Mesendoderm (in vitro differentiated cells): ENCODE measurements at regions not wholly inside any gene's neighbourhood (a gene's known extent, or its start where the extent isn't known, plus 50 kb on each side); places are given as distances from the start of the nearest gene placed in this dataset.

Experiments used
- DNase-seq: peaks from one replicate; pipeline ENCODE4 v3.0.0; 2013
- H2AK5ac ChIP-seq: 2 replicates; pipeline ENCODE4 v1.6.1; 2013; ENCODE audit warnings: low read length, inconsistent platforms
- H2BK120ac ChIP-seq: 2 replicates; pipeline ENCODE4 v1.6.1; 2013; ENCODE audit warnings: low read depth, mild to moderate bottlenecking, low read length, moderate library complexity, mixed read lengths
- H2BK15ac ChIP-seq: replicated peaks from 2 replicates; pipeline ENCODE4 v1.6.1; 2013; ENCODE audit warnings: low read depth, mild to moderate bottlenecking, moderate library complexity
- H2BK5ac ChIP-seq: 2 replicates; pipeline ENCODE4 v1.6.1; 2013; ENCODE audit warnings: low read length, inconsistent platforms
- H3K18ac ChIP-seq: 2 replicates; pipeline ENCODE4 v1.6.1; 2013; ENCODE audit warnings: mild to moderate bottlenecking, low read length, mixed read lengths
- H3K23ac ChIP-seq: one replicate; pipeline ENCODE4 v1.6.1; 2013; ENCODE audit warnings: low read length
- H3K27ac ChIP-seq: 2 replicates; pipeline ENCODE4 v1.5.1; 2013; ENCODE audit warnings: low read depth, mild to moderate bottlenecking, inconsistent platforms, low read length, moderate library complexity
- H3K27me3 ChIP-seq: 2 replicates; pipeline ENCODE4 v1.6.1; 2013; ENCODE audit warnings: low read length, control low read depth, mild to moderate bottlenecking, inconsistent platforms; ENCODE audit not compliant: insufficient read depth, poor library complexity
- H3K36me3 ChIP-seq: 2 replicates; pipeline ENCODE4 v1.6.1; 2013; ENCODE audit warnings: low read length, inconsistent platforms; ENCODE audit not compliant: control insufficient read depth, insufficient read depth
- H3K4ac ChIP-seq: one replicate; pipeline ENCODE4 v1.6.1; 2013; ENCODE audit warnings: low read depth, mild to moderate bottlenecking, low read length, moderate library complexity
- H3K4me1 ChIP-seq: 2 replicates; pipeline ENCODE4 v1.6.1; 2013; ENCODE audit warnings: low read depth, low read length, inconsistent platforms; ENCODE audit not compliant: control insufficient read depth
- H3K4me2 ChIP-seq: 2 replicates; pipeline ENCODE4 v1.6.1; 2013; ENCODE audit warnings: low read length
- H3K4me3 ChIP-seq: 2 replicates; pipeline ENCODE4 v1.5.1; 2013; ENCODE audit warnings: mild to moderate bottlenecking, low read length
- H3K56ac ChIP-seq: one replicate; pipeline ENCODE4 v1.6.1; 2013; ENCODE audit warnings: low read length
- H3K79me1 ChIP-seq: 2 replicates; pipeline ENCODE4 v1.6.1; 2013; ENCODE audit warnings: low read length, inconsistent platforms
- H3K79me2 ChIP-seq: 2 replicates; pipeline ENCODE4 v1.6.1; 2013; ENCODE audit warnings: mild to moderate bottlenecking, low read length; ENCODE audit not compliant: control insufficient read depth, insufficient read depth
- H3K9ac ChIP-seq: 2 replicates; pipeline ENCODE4 v1.6.1; 2013; ENCODE audit warnings: low read length, inconsistent platforms
- H4K5ac ChIP-seq: one replicate; pipeline ENCODE4 v1.6.1; 2013; ENCODE audit warnings: low read length
- H4K8ac ChIP-seq: one replicate; pipeline ENCODE4 v1.6.1; 2013; ENCODE audit warnings: low read depth, mild to moderate bottlenecking, control low read depth, low read length, moderate library complexity
- WGBS: extraction: QIAGEN DNeasy Blood & Tissue Kit; methylation state at CpG from one replicate; pipeline ENCODE4 v1.1.7; 2013; ENCODE audit warnings: low lambda C conversion rate, missing lambda C conversion rate; ENCODE audit not compliant: insufficient coverage; ENCODE audit errors: extremely low coverage; 5-methylcytosine and 5-hydroxymethylcytosine counted together

DNA sequence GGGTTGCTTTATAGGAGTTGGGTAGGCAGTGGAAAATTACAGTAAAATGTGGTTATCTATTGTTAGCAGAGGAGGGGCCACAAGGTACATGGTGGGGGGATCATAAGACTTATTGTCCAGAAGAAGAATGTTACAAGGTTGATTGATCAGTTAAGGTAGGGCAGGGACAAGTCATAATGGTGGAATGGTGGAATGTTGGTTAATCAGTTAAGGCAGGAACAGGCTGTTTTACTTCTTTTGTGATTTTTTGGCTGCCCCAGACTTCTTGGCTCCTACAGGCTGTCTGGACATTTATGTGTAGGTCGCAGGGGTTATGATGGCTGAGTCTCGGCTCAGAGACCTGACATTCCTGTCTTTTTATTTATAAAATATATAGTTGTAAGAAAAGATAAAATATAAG lies 2277.1 kb downstream of the TP53TG3F start:
- no peak overlapping the region for H4K5ac ChIP-seq
- no peaks in the 10 kb centered on the region for H3K4me1 ChIP-seq
- H3K9ac ChIP-seq, result no peak overlapping the region
- H3K79me2 ChIP-seq, result no peaks in the 10 kb centered on the region
- H3K4me2 ChIP-seq, result no peak overlapping the region
- no peak overlapping the region for H3K18ac ChIP-seq
- no CpG with 5 or more reads among the region's 2 CpGs for WGBS
- no peak for DNase-seq
- H4K8ac ChIP-seq, result no peak overlapping the region
- H2BK120ac ChIP-seq, result no peak overlapping the region
- no peak overlapping the region for H3K56ac ChIP-seq
- no peak overlapping the region for H2AK5ac ChIP-seq
- no peak overlapping the region for H3K4ac ChIP-seq
- no peaks in the 10 kb centered on the region for H3K79me1 ChIP-seq
- no peak overlapping the region for H2BK15ac ChIP-seq
- no peaks in the 10 kb centered on the region for H3K27me3 ChIP-seq
- no peak overlapping the region for H3K4me3 ChIP-seq
- H2BK5ac ChIP-seq, result no peak overlapping the region
- no peak overlapping the region for H3K27ac ChIP-seq
- H3K36me3 ChIP-seq, result no peaks in the 10 kb centered on the region
- H3K23ac ChIP-seq, result no peak overlapping the region

DNA sequence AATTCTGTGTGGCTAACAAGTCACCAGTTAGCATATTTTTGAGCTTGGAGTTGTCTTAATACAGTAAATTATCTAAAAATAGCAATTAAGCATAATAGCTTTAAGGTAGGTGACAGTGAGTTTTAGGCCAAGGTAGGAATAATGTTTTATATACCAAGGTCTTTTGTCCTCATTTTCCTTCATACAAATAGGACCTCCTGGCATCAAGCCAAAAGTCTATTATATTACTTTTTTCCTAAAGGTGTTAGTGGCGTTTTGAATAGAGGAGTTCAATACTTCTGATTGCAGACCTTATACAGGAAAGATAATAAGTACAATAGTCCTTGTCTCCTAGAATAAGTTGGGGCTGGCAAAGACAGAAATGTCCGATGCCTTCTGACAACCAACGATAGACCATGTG lies 2277.7 kb downstream of the TP53TG3F start:
- no peaks in the 10 kb centered on the region for H3K36me3 ChIP-seq
- H3K4ac ChIP-seq, result no peak overlapping the region
- no peak overlapping the region for H2BK120ac ChIP-seq
- no peak overlapping the region for H3K4me3 ChIP-seq
- no CpG with 5 or more reads among the region's 3 CpGs for WGBS
- no peak overlapping the region for H3K4me2 ChIP-seq
- H3K56ac ChIP-seq, result no peak overlapping the region
- no peaks in the 10 kb centered on the region for H3K79me1 ChIP-seq
- no peaks in the 10 kb centered on the region for H3K4me1 ChIP-seq
- no peak overlapping the region for H2BK5ac ChIP-seq
- no peak overlapping the region for H3K27ac ChIP-seq
- no peak overlapping the region for H2BK15ac ChIP-seq
- no peak for DNase-seq
- no peak overlapping the region for H3K9ac ChIP-seq
- no peak overlapping the region for H2AK5ac ChIP-seq
- H3K18ac ChIP-seq, result no peak overlapping the region
- H3K23ac ChIP-seq, result no peak overlapping the region
- no peaks in the 10 kb centered on the region for H3K27me3 ChIP-seq
- no peak overlapping the region for H4K5ac ChIP-seq
- H4K8ac ChIP-seq, result no peak overlapping the region
- no peaks in the 10 kb centered on the region for H3K79me2 ChIP-seq

GRCh38 chr16:35741546-35741945 lies 2282.1 kb downstream of the TP53TG3F start:
- H2BK5ac ChIP-seq, result no peak overlapping the region
- no peak overlapping the region for H4K8ac ChIP-seq
- H2BK120ac ChIP-seq, result no peak overlapping the region
- no peak overlapping the region for H4K5ac ChIP-seq
- no peak overlapping the region for H3K4me2 ChIP-seq
- no peak overlapping the region for H3K23ac ChIP-seq
- H3K27ac ChIP-seq, result no peak overlapping the region
- H3K79me2 ChIP-seq, result no peaks in the 10 kb centered on the region
- WGBS, result no CpG with 5 or more reads among the region's 4 CpGs
- no peak overlapping the region for H3K56ac ChIP-seq
- no peaks in the 10 kb centered on the region for H3K36me3 ChIP-seq
- no peak overlapping the region for H3K4me3 ChIP-seq
- no peak overlapping the region for H2AK5ac ChIP-seq
- no peak overlapping the region for H3K18ac ChIP-seq
- H3K9ac ChIP-seq, result no peak overlapping the region
- H3K4ac ChIP-seq, result no peak overlapping the region
- H3K79me1 ChIP-seq, result no peaks in the 10 kb centered on the region
- no peaks in the 10 kb centered on the region for H3K27me3 ChIP-seq
- H2BK15ac ChIP-seq, result no peak overlapping the region
- no peak for DNase-seq
- no peaks in the 10 kb centered on the region for H3K4me1 ChIP-seq

- Histone ChIP-seq H2BK120ac (no peak overlapping the region), H3K27me3 (no peaks in the 10 kb centered on the region), H3K18ac (no peak overlapping the region), H4K5ac (no peak overlapping the region), H3K23ac (no peak overlapping the region), H3K36me3 (no peaks in the 10 kb centered on the region), H4K8ac (no peak overlapping the region), H2BK15ac (no peak overlapping the region), H3K4me1 (no peaks in the 10 kb centered on the region), H2BK5ac (no peak overlapping the region), H3K4me2 (no peak overlapping the region), H3K79me1 (no peaks in the 10 kb centered on the region), H3K4me3 (no peak overlapping the region), H3K79me2 (no peaks in the 10 kb centered on the region), H2AK5ac (no peak overlapping the region), H3K9ac (no peak overlapping the region), H3K4ac (no peak overlapping the region), H3K56ac (no peak overlapping the region), H3K27ac (no peak overlapping the region)
- no CpG with 5 or more reads among the region's 5 CpGs for WGBS
- DNase-seq, result no peak
Observed at GRCh38 chr16:35743101-35743692, 2283.8 kb downstream of the TP53TG3F start.

DNA sequence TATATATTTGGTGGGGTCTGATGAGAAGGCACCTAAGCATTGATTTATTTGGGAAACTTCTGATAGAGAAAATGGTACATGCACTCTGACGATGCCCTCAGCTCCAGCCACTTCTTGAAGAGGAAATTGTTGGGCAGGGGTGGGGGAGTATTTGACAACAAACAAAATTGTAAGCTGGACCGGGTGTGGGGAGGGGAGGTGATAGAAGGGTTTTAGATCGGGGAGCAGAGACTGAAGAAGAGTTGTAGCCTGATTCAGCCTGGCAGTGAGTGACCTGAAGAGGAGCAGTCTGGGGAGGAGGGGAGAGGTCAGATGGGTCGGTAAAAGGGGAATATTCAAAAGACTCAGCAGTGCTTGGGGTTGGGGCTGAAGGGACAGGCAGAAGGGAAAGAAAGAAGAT lies 2284.7 kb downstream of the TP53TG3F start:
- no peak overlapping the region for H2BK15ac ChIP-seq
- no peaks in the 10 kb centered on the region for H3K79me1 ChIP-seq
- no peak overlapping the region for H3K4me2 ChIP-seq
- no peak overlapping the region for H4K8ac ChIP-seq
- H3K4me3 ChIP-seq, result no peak overlapping the region
- no peaks in the 10 kb centered on the region for H3K79me2 ChIP-seq
- no peak overlapping the region for H2AK5ac ChIP-seq
- no peaks in the 10 kb centered on the region for H3K36me3 ChIP-seq
- H4K5ac ChIP-seq, result no peak overlapping the region
- no peak overlapping the region for H3K56ac ChIP-seq
- H3K27me3 ChIP-seq, result no peaks in the 10 kb centered on the region
- H2BK5ac ChIP-seq, result no peak overlapping the region
- no peak overlapping the region for H3K9ac ChIP-seq
- WGBS, result no CpG with 5 or more reads among the region's 4 CpGs
- H3K27ac ChIP-seq, result no peak overlapping the region
- no peak for DNase-seq
- H3K4ac ChIP-seq, result no peak overlapping the region
- no peak overlapping the region for H3K23ac ChIP-seq
- no peaks in the 10 kb centered on the region for H3K4me1 ChIP-seq
- no peak overlapping the region for H2BK120ac ChIP-seq
- H3K18ac ChIP-seq, result no peak overlapping the region

GRCh38 chr16:35744726-35745125 lies 2285.3 kb downstream of the TP53TG3F start:
- H4K8ac ChIP-seq, result no peak overlapping the region
- no peak for DNase-seq
- no peak overlapping the region for H2AK5ac ChIP-seq
- no peak overlapping the region for H3K4me2 ChIP-seq
- H2BK120ac ChIP-seq, result no peak overlapping the region
- H3K27ac ChIP-seq, result no peak overlapping the region
- H4K5ac ChIP-seq, result no peak overlapping the region
- WGBS, result no CpG with 5 or more reads among the region's 4 CpGs
- no peak overlapping the region for H2BK5ac ChIP-seq
- no peaks in the 10 kb centered on the region for H3K79me1 ChIP-seq
- no peaks in the 10 kb centered on the region for H3K79me2 ChIP-seq
- H2BK15ac ChIP-seq, result no peak overlapping the region
- no peaks in the 10 kb centered on the region for H3K27me3 ChIP-seq
- no peak overlapping the region for H3K4me3 ChIP-seq
- H3K9ac ChIP-seq, result no peak overlapping the region
- H3K56ac ChIP-seq, result no peak overlapping the region
- no peak overlapping the region for H3K23ac ChIP-seq
- H3K18ac ChIP-seq, result no peak overlapping the region
- H3K36me3 ChIP-seq, result no peaks in the 10 kb centered on the region
- H3K4ac ChIP-seq, result no peak overlapping the region
- H3K4me1 ChIP-seq, result no peaks in the 10 kb centered on the region
